H1 (cell line): ENCODE measurements at regions not wholly inside any gene's neighbourhood (a gene's known extent, or its start where the extent isn't known, plus 50 kb on each side); places are given as distances from the start of the nearest gene placed in this dataset.

Source experiments
- CTCF ChIA-PET: fragments of 300-600 bp; sonication (Branson Sonifier 250); formaldehyde crosslinking; loops from one replicate; lab custom pipeline; 2021; ENCODE audit not compliant: partially characterized antibody; lab: Charles Lee
- POLR2A ChIA-PET: fragments of 300-600 bp; sonication (Branson Sonifier 250); formaldehyde crosslinking; loops from one replicate; lab custom pipeline; 2021; ENCODE audit warnings: inconsistent platforms; ENCODE audit not compliant: partially characterized antibody; lab: Charles Lee
- DNase-seq, 2 experiments: peaks; one replicate each; pipeline versions ENCODE4 v3.0.0 to v3.0.0-alpha.2; 2010 to 2022; ENCODE audit warnings: low spot score in 2 of 2, low read depth in 1 of 2, mixed read lengths in 1 of 2
- FAIRE-seq: peaks from 2 replicates; lab custom pipeline; 2011; peaks lifted over from hg19 to GRCh38; lab: Jason Lieb, UNC
- H2AFZ ChIP-seq: 2 replicates; pipeline ENCODE4 v1.8.1; 2012; ENCODE audit warnings: low read length, inconsistent platforms
- H2AK5ac ChIP-seq: 2 replicates; pipeline ENCODE4 v1.6.1; 2013; ENCODE audit warnings: low read depth, low read length
- H2BK120ac ChIP-seq: replicated peaks from 2 replicates; pipeline ENCODE3; 2013; ENCODE audit warnings: low read depth, low read length, inconsistent platforms
- H2BK12ac ChIP-seq: 2 replicates; pipeline ENCODE4 v1.6.1; 2013; ENCODE audit warnings: low read depth, low read length
- H2BK15ac ChIP-seq: 2 replicates; pipeline ENCODE4 v1.6.1; 2013; ENCODE audit warnings: low read length
- H2BK20ac ChIP-seq: 2 replicates; pipeline ENCODE4 v1.6.1; 2013; ENCODE audit warnings: low read length
- H2BK5ac ChIP-seq: 2 replicates; pipeline ENCODE4 v1.6.1; 2013; ENCODE audit warnings: low read depth, low read length
- H3K14ac ChIP-seq: 2 replicates; pipeline ENCODE4 v1.6.1; 2013; ENCODE audit warnings: inconsistent platforms; ENCODE audit not compliant: insufficient read length
- H3K18ac ChIP-seq: 2 replicates; pipeline ENCODE4 v1.6.1; 2013; ENCODE audit warnings: low read length; ENCODE audit errors: extremely low read depth
- H3K23ac ChIP-seq: 2 replicates; pipeline ENCODE4 v1.6.1; 2013; ENCODE audit warnings: inconsistent platforms; ENCODE audit not compliant: insufficient read length
- H3K23me2 ChIP-seq: 2 replicates; pipeline ENCODE4 v1.6.1; 2013; ENCODE audit warnings: low read depth, low read length
- H3K27ac ChIP-seq: 2 replicates; pipeline ENCODE4 v1.6.1; 2011; ENCODE audit warnings: low read depth, low read length, inconsistent platforms
- H3K27me3 ChIP-seq, 4 experiments: replicated peaks in 1 of 4; 1 replicate in 1 of 4; 2 replicates in 3 of 4; pipeline versions ENCODE4 v1.6.1 to v1.8.1; 2011 to 2013; ENCODE audit warnings: low read length in 3 of 4, mild to moderate bottlenecking in 3 of 4, inconsistent platforms in 2 of 4, mixed read lengths in 2 of 4, moderate library complexity in 1 of 4; ENCODE audit not compliant: control insufficient read depth in 3 of 4, insufficient read depth in 3 of 4; ENCODE audit errors: extremely low read depth in 1 of 4
- H3K36me3 ChIP-seq, 4 experiments: 2 replicates each; pipeline versions ENCODE4 v1.6.1 to v1.8.1; 2011 to 2013; ENCODE audit warnings: mild to moderate bottlenecking in 4 of 4, low read length in 3 of 4, moderate library complexity in 2 of 4, control low read depth in 1 of 4, inconsistent platforms in 1 of 4; ENCODE audit not compliant: insufficient read depth in 4 of 4, control insufficient read depth in 2 of 4
- H3K4ac ChIP-seq: replicated peaks from 2 replicates; pipeline ENCODE3; 2013; ENCODE audit warnings: low read length, low read depth, mixed read lengths, inconsistent platforms; ENCODE audit not compliant: insufficient read length
- H3K4me1 ChIP-seq, 4 experiments: replicated peaks in 1 of 4; 1 replicate in 1 of 4; 2 replicates in 3 of 4; pipeline versions ENCODE4 v1.6.1 to v1.8.1; 2011 to 2013; ENCODE audit warnings: low read length in 3 of 4, inconsistent platforms in 2 of 4, mixed read lengths in 1 of 4; ENCODE audit not compliant: insufficient read depth in 4 of 4, control insufficient read depth in 3 of 4
- H3K4me2 ChIP-seq, 2 experiments: 2 replicates each; pipeline versions ENCODE4 v1.6.1 to v1.8.1; 2011 to 2013; ENCODE audit warnings: low read depth in 2 of 2, low read length in 2 of 2, control low read depth in 1 of 2, inconsistent platforms in 1 of 2, mild to moderate bottlenecking in 1 of 2; ENCODE audit not compliant: insufficient read depth in 1 of 2
- H3K4me3 ChIP-seq, 4 experiments: fragments of 200-600, 300-600 bp in 1 of 4; sonication (generic), shearing (Covaris generic), sonication (Bioruptor Twin) in 1 of 4; 2 replicates each; pipeline versions ENCODE4 v1.5.1 to v1.8.1; 2011 to 2016; ENCODE audit warnings: low read length in 4 of 4, low read depth in 3 of 4, control low read depth in 2 of 4, inconsistent platforms in 2 of 4, mild to moderate bottlenecking in 2 of 4, mixed read lengths in 1 of 4, moderate library complexity in 1 of 4; ENCODE audit not compliant: insufficient read depth in 2 of 4; ENCODE audit errors: extremely low read depth in 1 of 4
- H3K56ac ChIP-seq: replicated peaks from 2 replicates; pipeline ENCODE3; 2013; ENCODE audit warnings: low read depth, mild to moderate bottlenecking, mixed read lengths, low read length, inconsistent platforms; ENCODE audit not compliant: insufficient read length
- H3K79me1 ChIP-seq: 2 replicates; pipeline ENCODE4 v1.6.1; 2013; ENCODE audit warnings: low read depth, low read length, control low read depth
- H3K79me2 ChIP-seq, 2 experiments: 2 replicates each; pipeline versions ENCODE4 v1.6.1 to v1.8.1; 2012 to 2013; ENCODE audit warnings: low read length in 2 of 2, mild to moderate bottlenecking in 2 of 2, inconsistent platforms in 1 of 2; ENCODE audit not compliant: insufficient read depth in 2 of 2, control insufficient read depth in 1 of 2
- H3K9ac ChIP-seq, 4 experiments: replicated peaks in 1 of 4; 1 replicate in 1 of 4; 2 replicates in 3 of 4; pipeline versions ENCODE4 v1.6.1 to v1.8.1; 2011 to 2013; ENCODE audit warnings: low read depth in 3 of 4, low read length in 3 of 4, control low read depth in 2 of 4, mild to moderate bottlenecking in 2 of 4, moderate library complexity in 2 of 4, inconsistent platforms in 1 of 4; ENCODE audit errors: extremely low read depth in 1 of 4
- H3K9me3 ChIP-seq, 2 experiments: 2 replicates each; pipeline versions ENCODE4 v1.6.1 to v1.8.1; 2012 to 2013; ENCODE audit warnings: mild to moderate bottlenecking in 2 of 2, moderate library complexity in 2 of 2, control low read depth in 1 of 2, inconsistent platforms in 1 of 2, low read depth in 1 of 2, low read length in 1 of 2, mixed read lengths in 1 of 2; ENCODE audit not compliant: insufficient read depth in 2 of 2
- H4K20me1 ChIP-seq, 2 experiments: replicated peaks in 1 of 2; 2 replicates each; pipeline versions ENCODE3 to v1.8.1; 2011 to 2013; ENCODE audit warnings: inconsistent platforms in 2 of 2, low read length in 2 of 2, mild to moderate bottlenecking in 1 of 2; ENCODE audit not compliant: insufficient read depth in 2 of 2, control insufficient read depth in 1 of 2
- H4K5ac ChIP-seq: 2 replicates; pipeline ENCODE4 v1.6.1; 2013; ENCODE audit warnings: low read length, low read depth, mixed read lengths, inconsistent platforms; ENCODE audit not compliant: insufficient read length
- H4K8ac ChIP-seq: 2 replicates; pipeline ENCODE4 v1.8.0; 2013; ENCODE audit warnings: mild to moderate bottlenecking, moderate library complexity, low read length, inconsistent platforms; ENCODE audit not compliant: insufficient read depth; ENCODE audit errors: extremely low read depth
- H4K91ac ChIP-seq: replicated peaks from 2 replicates; pipeline ENCODE3; 2013; ENCODE audit warnings: low read length, mixed read lengths, inconsistent platforms; ENCODE audit not compliant: insufficient read length
- ASH2L ChIP-seq: fragments of 200-600, 300-600 bp; sonication (generic); IDR thresholded peaks from one replicate; pipeline ENCODE4 v1.7.1; 2017; ENCODE audit warnings: low read length
- ATF2 ChIP-seq: IDR thresholded peaks from 2 replicates; pipeline ENCODE4 v1.6.1; 2012; ENCODE audit warnings: low read length, inconsistent platforms
- CHD2 ChIP-seq: IDR thresholded peaks from 2 replicates; pipeline ENCODE4 v1.6.1; 2012; ENCODE audit warnings: low read length, improper control_type of control experiment
- CTCF ChIP-seq, 3 experiments: IDR thresholded peaks; 1 replicate in 2 of 3; 2 replicates in 1 of 3; pipeline versions ENCODE4 v1.5.1 to v1.6.1; 2011; ENCODE audit warnings: low read length in 3 of 3, mild to moderate bottlenecking in 3 of 3, inconsistent platforms in 2 of 3, low read depth in 1 of 3, moderate library complexity in 1 of 3; ENCODE audit not compliant: insufficient read depth in 1 of 3; ENCODE audit errors: control extremely low read depth in 1 of 3
- JUND ChIP-seq: IDR thresholded peaks from 2 replicates; pipeline ENCODE4 v1.6.1; 2011; ENCODE audit warnings: mild to moderate bottlenecking, improper control_type of control experiment, low read length
- MAFK ChIP-seq: IDR thresholded peaks from 2 replicates; pipeline ENCODE4 v1.6.1; 2012; ENCODE audit warnings: low read depth, mild to moderate bottlenecking, improper control_type of control experiment, low read length
- POLR2A ChIP-seq, 2 experiments: IDR thresholded peaks; 1 replicate in 1 of 2; 2 replicates in 1 of 2; pipeline ENCODE4 v1.6.1; 2011; ENCODE audit warnings: low read depth in 2 of 2, low read length in 2 of 2, mild to moderate bottlenecking in 2 of 2; ENCODE audit errors: control extremely low read depth in 1 of 2
- USF2 ChIP-seq: IDR thresholded peaks from 2 replicates; pipeline ENCODE4 v1.6.1; 2011; ENCODE audit warnings: low read length, improper control_type of control experiment
- WGBS, 2 experiments: shearing (Covaris generic) in 1 of 2; methylation state at CpG; one replicate each; pipeline versions ENCODE4 v1.1.6 to v1.1.7; 2013 to 2015; ENCODE audit warnings: low lambda C conversion rate in 2 of 2, mixed read lengths in 2 of 2, inconsistent platforms in 1 of 2, low coverage in 1 of 2, missing lambda C conversion rate in 1 of 2; ENCODE audit not compliant: insufficient replicate concordance in 2 of 2, insufficient coverage in 1 of 2, insufficient read length in 1 of 2; ENCODE audit errors: extremely low coverage in 1 of 2, missing lambda C conversion rate in 1 of 2; 5-methylcytosine and 5-hydroxymethylcytosine counted together

- Histone ChIP-seq H3K4me1 (no peaks in the 10 kb centered on the region; a peak in 1 of 7 replicates), H3K27me3 (peaks cover 0 to 1% (median 0%) of the 10 kb centered on the region in 4 experiments; a peak in 2 of 7 replicates), H4K91ac (no peak overlapping the region), H3K23ac (no peak overlapping the region), H4K5ac (no peak overlapping the region), H3K4me2 (no peak overlapping the region), H3K79me1 (no peaks in the 10 kb centered on the region), H4K20me1 (no peaks in the 10 kb centered on the region), H4K8ac (no peak overlapping the region), H2BK12ac (no peak overlapping the region), H3K4me3 (no peak overlapping the region), H3K56ac (no peak overlapping the region), H2BK15ac (no peak overlapping the region), H2BK120ac (no peak overlapping the region), H3K79me2 (no peaks in the 10 kb centered on the region), H3K36me3 (no peaks in the 10 kb centered on the region), H2BK5ac (no peak overlapping the region)
- CTCF ChIA-PET = no interaction called here
- WGBS, 2 experiments = 94% methylated on average over 3 of the region's 3 CpGs; no CpG with 5 or more reads in 1 of the 2 experiments
- TF ChIP-seq JUND = no peak
- no peak for TF ChIP-seq CHD2
- no peak for TF ChIP-seq MAFK
- no peak for TF ChIP-seq ASH2L
- TF ChIP-seq POLR2A (IDR thresholded peaks at IDR 0.05; ENCODE audit: control extremely low read depth in 1 of 2, low read depth in 2 of 2, low read length in 2 of 2) = no peak
- no peak for TF ChIP-seq CTCF (IDR thresholded peaks at IDR 0.05; ENCODE audit: control extremely low read depth in 1 of 3, insufficient read depth in 1 of 3, low read depth in 1 of 3, low read length in 3 of 3)
- no peak for TF ChIP-seq ATF2
- no peak for TF ChIP-seq USF2
- TF ChIP-seq, all 59 proteins: peak for 0
- H3K18ac ChIP-seq = no peak overlapping the region
- no peak overlapping the region for H3K27ac ChIP-seq
- H3K23me2 ChIP-seq = no peaks in the 10 kb centered on the region; the same call in 1 of the 2 replicates
- no peak for FAIRE-seq
- no peak overlapping the region for H3K9ac ChIP-seq
- no peak overlapping the region for H2AFZ ChIP-seq
- no peak overlapping the region for H3K14ac ChIP-seq
- no peak for DNase-seq
- no peak overlapping the region for H3K4ac ChIP-seq
- no peak overlapping the region for H2AK5ac ChIP-seq
- H2BK20ac ChIP-seq = no peak overlapping the region
- H3K9me3 ChIP-seq = peaks cover 0 to 3% of the 10 kb centered on the region in 2 experiments; a peak in 1 of 4 replicates
- POLR2A ChIA-PET = no interaction called here
These were observed 73.5 kb upstream of the API5 start for GRCh38 chr11:43238341-43238740.
